Choroid plexus epithelial cell (primary cell): ENCODE measurements at regions not wholly inside any gene's neighbourhood (a gene's known extent, or its start where the extent isn't known, plus 50 kb on each side); places are given as distances from the start of the nearest gene placed in this dataset.

ENCODE experiments used
- DNase-seq: peaks from one replicate; pipeline ENCODE4 v3.0.0-alpha.2; 2010; ENCODE audit warnings: low read depth
- H3K4me3 ChIP-seq: 2 replicates; pipeline ENCODE4 v1.5.1; 2011; ENCODE audit warnings: low read depth, mild to moderate bottlenecking, control low read depth, low read length, moderate library complexity
- CTCF ChIP-seq: conservative IDR thresholded peaks from 2 replicates; pipeline ENCODE4 v1.5.1; 2011; ENCODE audit warnings: low read depth, mild to moderate bottlenecking, control low read depth, inconsistent platforms, low read length, moderate library complexity

- TF ChIP-seq CTCF: no peak
- H3K4me3 ChIP-seq: no peak overlapping the region
- DNase-seq: no peak
Observed at GRCh38 chr13:53131361-53131760, 102.7 kb downstream of the OLFM4 start.

DNA sequence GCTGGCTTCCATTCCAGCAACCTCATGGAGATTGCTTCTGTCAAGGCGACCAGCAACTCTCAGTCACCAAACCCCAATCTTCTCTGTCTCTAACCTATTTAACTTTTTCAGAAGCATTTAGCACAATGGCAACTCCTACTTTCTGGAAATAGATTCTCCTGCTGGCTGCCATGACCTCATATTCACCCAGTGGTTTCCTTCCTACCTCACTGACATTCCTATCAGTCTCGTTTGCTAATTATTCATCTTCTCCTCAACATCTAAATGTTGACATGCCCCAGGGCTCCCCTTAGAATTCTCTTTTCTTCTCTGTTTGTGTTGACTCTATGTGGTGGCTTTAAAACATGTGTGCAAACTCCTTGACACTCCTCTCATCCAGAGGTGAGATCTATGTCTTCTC, 106.7 kb downstream of the OLFM4 start:
- no peak overlapping the region for H3K4me3 ChIP-seq
- no peak for TF ChIP-seq CTCF
- no peak for DNase-seq

DNA sequence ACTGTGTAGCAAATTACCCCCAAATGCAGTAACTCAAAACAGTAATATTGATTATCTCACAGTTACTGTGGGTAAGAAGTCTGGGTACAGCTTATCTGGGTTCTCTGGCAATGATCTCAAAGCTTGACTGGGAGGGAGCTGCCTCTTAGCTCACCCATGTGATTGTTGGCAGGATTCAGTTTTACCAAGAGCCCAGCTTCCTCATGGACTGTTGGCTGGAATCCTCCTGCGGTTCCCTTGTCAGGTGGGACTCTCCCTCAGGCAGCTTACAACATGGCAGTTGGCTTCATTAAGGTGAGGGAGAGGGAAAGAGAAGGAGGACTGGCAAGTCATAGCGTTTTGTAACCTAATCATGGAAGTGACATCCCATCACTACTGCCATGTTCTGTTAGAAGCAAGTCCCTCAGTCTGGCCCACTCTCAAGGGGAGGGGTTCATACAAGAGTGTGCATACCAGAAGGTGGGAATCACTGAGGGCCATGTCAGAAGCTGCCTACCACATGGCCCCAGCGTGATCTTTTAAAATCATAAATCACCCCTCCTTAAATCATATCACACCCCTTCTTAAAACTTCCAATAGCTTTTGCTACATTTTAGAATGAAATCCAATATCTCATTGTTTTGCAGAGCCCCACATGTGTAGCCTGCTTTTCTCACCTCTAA, 108.1 kb downstream of the OLFM4 start:
- DNase-seq: no peak
- H3K4me3 ChIP-seq: no peak overlapping the region
- TF ChIP-seq CTCF: no peak

GRCh38 chr13:53137779-53138178, 109.2 kb downstream of the OLFM4 start:
- DNase-seq: peak; percentile 82
- no peak overlapping the region for H3K4me3 ChIP-seq
- TF ChIP-seq CTCF: no peak

DNA sequence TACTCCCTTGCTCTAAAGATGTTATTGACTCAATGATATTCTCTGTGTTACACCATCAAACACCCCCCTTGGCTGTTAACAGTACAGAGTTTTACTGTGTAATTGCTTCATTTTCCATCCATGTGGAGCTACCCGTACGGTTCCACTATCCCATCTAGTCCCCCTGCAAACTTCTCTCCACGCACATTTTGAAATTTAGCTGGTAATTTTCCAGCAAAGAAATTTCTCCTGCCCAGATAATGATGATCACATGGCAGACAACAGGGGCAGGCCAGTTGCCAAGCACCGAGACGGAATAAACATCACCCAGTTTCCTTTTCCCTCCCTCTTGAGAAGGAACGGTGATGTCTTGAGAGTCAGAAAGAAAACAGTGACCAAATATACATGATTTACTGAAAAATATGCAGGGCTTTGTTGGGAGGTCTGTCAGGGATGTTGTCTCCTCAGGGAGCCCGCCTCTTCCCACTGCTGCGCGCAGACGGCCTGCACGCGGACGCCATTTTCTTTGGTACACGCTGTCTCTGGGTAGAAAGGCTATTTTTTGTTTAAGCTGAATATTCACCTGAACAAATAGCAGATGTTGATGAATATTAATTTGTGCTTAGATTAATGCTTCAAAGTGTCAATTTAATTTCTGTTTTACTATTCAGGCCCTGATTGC, 109.9 kb downstream of the OLFM4 start:
- TF ChIP-seq CTCF: no peak
- H3K4me3 ChIP-seq: no peak overlapping the region
- DNase-seq: peak; percentile 57

GRCh38 chr13:53141336-53141735, 112.7 kb downstream of the OLFM4 start:
- DNase-seq: no peak
- H3K4me3 ChIP-seq: no peak overlapping the region
- no peak for TF ChIP-seq CTCF

DNA sequence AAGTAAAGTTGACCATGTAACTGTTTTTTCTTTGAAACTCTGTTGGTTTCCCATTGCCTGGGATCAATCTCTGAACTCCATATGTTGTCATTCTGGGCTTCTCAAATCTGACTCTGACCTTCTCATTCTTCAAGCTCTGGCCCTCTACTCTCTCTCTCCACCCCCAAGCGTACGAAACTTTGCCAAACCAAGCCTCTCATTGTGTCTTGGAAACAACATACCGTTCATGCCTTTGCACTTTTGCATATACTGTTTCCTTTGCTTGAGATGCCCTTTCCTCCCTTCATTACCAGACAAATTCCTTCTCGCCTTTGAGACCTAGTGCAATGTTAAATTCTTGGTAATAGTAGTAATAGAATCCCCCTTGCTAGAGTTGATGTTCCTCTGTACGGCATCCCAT, 113.7 kb downstream of the OLFM4 start:
- no peak for TF ChIP-seq CTCF
- H3K4me3 ChIP-seq: no peak overlapping the region
- peak; percentile 35 for DNase-seq
